Activated CD8-positive, alpha-beta memory T cell treated with anti-CD3 and anti-CD28 coated beads for 36 hours (primary cell): ENCODE measurements at regions not wholly inside any gene's neighbourhood (a gene's known extent, or its start where the extent isn't known, plus 50 kb on each side); places are given as distances from the start of the nearest gene placed in this dataset.

ENCODE experiments used
- CTCF ChIA-PET: fragments of 350-600 bp; sonication (Branson Sonifier 250); formaldehyde crosslinking; loops from one replicate; lab custom pipeline; 2021; ENCODE audit warnings: antibody characterized with exemption; lab: Charles Lee
- POLR2A ChIA-PET: fragments of 350-600 bp; sonication (Branson Sonifier 250); formaldehyde crosslinking; loops from one replicate; lab custom pipeline; 2021; ENCODE audit warnings: antibody characterized with exemption; lab: Charles Lee

- POLR2A ChIA-PET: no interaction called here
- CTCF ChIA-PET: no interaction called here
Observed at GRCh38 chr15:91578511-91578910, 275.0 kb upstream of the SLCO3A1 start.

GRCh38 chr15:91584895-91585294 is 268.6 kb upstream of the SLCO3A1 start:
- ChIA-PET CTCF (no interaction called here), POLR2A (no interaction called here)

GRCh38 chr15:91586560-91586959 is 266.9 kb upstream of the SLCO3A1 start:
- ChIA-PET CTCF (no interaction called here), POLR2A (no interaction called here)

- ChIA-PET POLR2A (no interaction called here), CTCF (no interaction called here)
Observed at GRCh38 chr15:91589360-91589759, 264.1 kb upstream of the SLCO3A1 start.

- ChIA-PET POLR2A (no interaction called here), CTCF (no interaction called here)
Observed at GRCh38 chr15:91592567-91592966, 260.9 kb upstream of the SLCO3A1 start.

GRCh38 chr15:91593067-91593466 is 260.4 kb upstream of the SLCO3A1 start:
- POLR2A ChIA-PET: no interaction called here
- CTCF ChIA-PET: no interaction called here

- ChIA-PET CTCF (no interaction called here), POLR2A (no interaction called here)
Observed at GRCh38 chr15:91593653-91594052, 259.9 kb upstream of the SLCO3A1 start.

- POLR2A ChIA-PET: no interaction called here
- CTCF ChIA-PET: no interaction called here
Observed at GRCh38 chr15:91599261-91599660, 254.2 kb upstream of the SLCO3A1 start.

- ChIA-PET POLR2A (no interaction called here), CTCF (no interaction called here)
Observed at GRCh38 chr15:91603384-91604080, 250.0 kb upstream of the SLCO3A1 start.

GRCh38 chr15:91604122-91604521 is 249.4 kb upstream of the SLCO3A1 start:
- CTCF ChIA-PET: no interaction called here

GRCh38 chr15:91605576-91605975 is 247.9 kb upstream of the SLCO3A1 start:
- ChIA-PET POLR2A (no interaction called here), CTCF (no interaction called here)

More at GRCh38 chr15:91604122-91604521, 249.4 kb upstream of the SLCO3A1 start:
- POLR2A ChIA-PET: no interaction called here

- CTCF ChIA-PET: no interaction called here
- POLR2A ChIA-PET: no interaction called here
Observed at GRCh38 chr15:91609231-91609630, 244.3 kb upstream of the SLCO3A1 start.

GRCh38 chr15:91609966-91610365 is 243.5 kb upstream of the SLCO3A1 start:
- POLR2A ChIA-PET: no interaction called here
- CTCF ChIA-PET: no interaction called here

GRCh38 chr15:91611561-91612323 is 241.8 kb upstream of the SLCO3A1 start:
- POLR2A ChIA-PET: no interaction called here

GRCh38 chr15:91620229-91620628 is 233.3 kb upstream of the SLCO3A1 start:
- ChIA-PET CTCF (no interaction called here), POLR2A (no interaction called here)

More at GRCh38 chr15:91611561-91612323, 241.8 kb upstream of the SLCO3A1 start:
- CTCF ChIA-PET: no interaction called here

GRCh38 chr15:91622235-91622634 is 231.3 kb upstream of the SLCO3A1 start:
- ChIA-PET POLR2A (no interaction called here), CTCF (no interaction called here)

GRCh38 chr15:91622711-91623342 is 230.7 kb upstream of the SLCO3A1 start:
- ChIA-PET CTCF (no interaction called here), POLR2A (no interaction called here)

- ChIA-PET POLR2A (no interaction called here), CTCF (no interaction called here)
Observed at GRCh38 chr15:91624353-91624968, 229.0 kb upstream of the SLCO3A1 start.

GRCh38 chr15:91625506-91625905 is 228.0 kb upstream of the SLCO3A1 start:
- CTCF ChIA-PET: no interaction called here
- POLR2A ChIA-PET: no interaction called here
